ENCODE measurements at regions not wholly inside any gene's neighbourhood (a gene's known extent, or its start where the extent isn't known, plus 50 kb on each side); places are given as distances from the start of the nearest gene placed in this dataset.

DNA sequence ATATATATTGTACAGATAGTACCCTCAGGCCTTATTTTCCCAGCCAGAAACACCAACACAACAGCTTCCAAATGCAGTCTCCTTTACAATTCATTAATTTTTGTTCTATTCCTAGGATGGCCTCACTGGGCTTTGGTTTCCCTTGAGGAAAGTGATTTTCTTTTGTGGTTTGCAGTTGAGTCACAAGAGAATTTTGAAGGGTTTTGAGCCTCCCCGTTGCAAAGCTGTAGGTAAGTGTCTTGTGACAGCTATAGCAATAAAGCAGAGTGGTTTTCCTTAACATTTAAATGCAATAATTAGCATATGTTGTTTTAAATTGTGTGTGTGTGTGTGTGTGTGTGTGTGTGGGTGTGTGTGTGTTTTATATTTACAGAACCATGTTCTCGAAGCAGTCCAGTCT lies 54.1 kb upstream of the WDR17 start:
- no peak for DNase-seq (ENCODE audit: low read depth, low spot score)

DNA sequence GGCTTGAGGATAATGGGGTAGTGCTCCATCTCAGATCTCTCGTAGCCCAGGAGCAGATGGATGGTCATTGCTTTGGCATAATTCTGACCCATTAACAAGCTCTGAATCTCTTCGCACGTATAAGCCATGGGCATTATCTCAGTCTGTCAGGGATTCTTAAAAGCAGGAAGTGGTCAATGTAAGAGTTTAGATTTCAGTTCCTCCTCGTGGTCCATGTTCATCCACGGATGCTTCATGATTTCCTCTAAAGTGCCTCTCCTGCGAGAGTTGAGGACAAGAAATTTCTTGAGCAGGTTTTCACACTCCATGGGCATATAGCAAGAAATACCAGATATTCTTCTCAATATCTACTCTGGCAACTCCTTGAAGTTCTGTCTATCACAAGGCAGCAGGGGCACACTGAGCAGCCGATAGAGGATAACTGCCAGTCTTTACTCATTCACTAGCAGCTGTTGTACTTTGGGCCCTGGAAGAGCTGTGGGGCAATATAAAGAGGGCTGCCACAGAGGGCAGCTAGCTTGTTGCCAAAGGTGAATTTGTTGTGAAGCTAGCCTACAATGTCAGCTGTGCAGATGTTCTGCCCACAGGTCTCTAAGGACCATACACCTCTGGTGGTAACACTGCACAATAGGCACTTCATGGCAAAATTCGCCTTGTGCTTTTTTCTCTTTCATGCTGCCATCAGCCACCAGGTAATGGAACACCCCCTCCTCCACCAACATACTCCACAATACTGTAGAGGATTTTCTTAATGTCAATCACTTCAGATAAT lies 52.0 kb upstream of the WDR17 start:
- DNase-seq (ENCODE audit: low read depth, low spot score): no peak

DNA sequence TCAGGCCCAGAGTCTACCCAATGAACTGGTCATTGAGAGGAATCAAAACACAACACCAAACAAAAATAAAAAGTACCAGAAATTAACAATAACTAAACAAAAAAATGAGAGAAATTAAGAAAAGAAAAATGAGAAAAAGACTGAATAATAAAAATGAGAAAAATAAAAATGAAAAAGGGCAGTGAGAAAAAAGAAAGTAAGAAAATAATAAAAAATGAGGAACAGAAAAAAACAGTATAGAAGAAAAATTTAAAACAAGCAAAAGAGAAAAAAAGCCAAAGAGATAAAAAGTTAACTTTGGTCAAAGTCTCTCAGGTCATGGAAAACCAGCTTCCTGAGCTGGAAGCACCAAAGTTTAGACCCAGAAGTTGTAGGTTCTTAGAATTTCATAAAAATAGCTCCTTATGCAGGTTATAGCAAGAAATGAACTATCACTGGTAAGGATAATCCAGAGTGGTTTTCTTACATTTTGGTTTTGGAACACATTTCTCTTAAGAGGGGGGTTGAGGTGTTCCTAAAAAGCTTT lies 51.0 kb upstream of the WDR17 start:
- DNase-seq (ENCODE audit: low read depth, low spot score): no peak

Data from brain pericyte (primary cell).